ENCODE measurements at regions not wholly inside any gene's neighbourhood (a gene's known extent, or its start where the extent isn't known, plus 50 kb on each side); places are given as distances from the start of the nearest gene placed in this dataset.

- Histone ChIP-seq H3K79me2 (replicated peaks; ENCODE audit: insufficient read depth, low read length) (no peaks in the 10 kb centered on the region), H3K9ac (ENCODE audit: low read length) (no peak overlapping the region), H3K9me3 (ENCODE audit: low read length) (peaks cover 2% of the 10 kb centered on the region), H2AFZ (ENCODE audit: low read depth, low read length) (no peak overlapping the region), H3K4me3 (ENCODE audit: low read length) (no peak overlapping the region), H3K36me3 (ENCODE audit: insufficient read depth, low read length) (no peaks in the 10 kb centered on the region), H3K4me2 (ENCODE audit: low read length) (no peak overlapping the region), H3K9me2 (ENCODE audit: insufficient read depth, low read length) (no peaks in the 10 kb centered on the region), H3K27me3 (ENCODE audit: insufficient read depth, low read depth, low read length) (no peaks in the 10 kb centered on the region), H3K27ac (ENCODE audit: low read length) (no peak overlapping the region), H3F3A (ENCODE audit: insufficient read depth, low read length, poor library complexity, severe bottlenecking) (no peaks in the 10 kb centered on the region), H4K20me1 (ENCODE audit: insufficient read depth) (no peaks in the 10 kb centered on the region)
- TF ChIP-seq REST (IDR thresholded peaks at IDR 0.05; ENCODE audit: borderline replicate concordance): no peak
- no peak for TF ChIP-seq MXI1 (conservative IDR thresholded peaks at IDR 0.05; ENCODE audit: poor library complexity, severe bottlenecking)
- no peak for TF ChIP-seq EP300 (conservative IDR thresholded peaks at IDR 0.05; ENCODE audit: poor library complexity, severe bottlenecking)
- no peak for TF ChIP-seq POLR2AphosphoS5 (IDR thresholded peaks at IDR 0.05)
- TF ChIP-seq TAF1 (IDR thresholded peaks at IDR 0.05; ENCODE audit: low read depth): no peak
Observed at GRCh38 chr3:166759736-166760513, 620.2 kb downstream of the ZBBX start.

- Histone ChIP-seq H3K9ac (ENCODE audit: low read length) (no peak overlapping the region), H3K27me3 (ENCODE audit: insufficient read depth, low read depth, low read length) (no peaks in the 10 kb centered on the region), H3F3A (ENCODE audit: insufficient read depth, low read length, poor library complexity, severe bottlenecking) (no peaks in the 10 kb centered on the region), H3K4me3 (ENCODE audit: low read length) (no peak overlapping the region), H3K4me2 (ENCODE audit: low read length) (no peak overlapping the region), H3K79me2 (replicated peaks; ENCODE audit: insufficient read depth, low read length) (no peaks in the 10 kb centered on the region), H3K36me3 (ENCODE audit: insufficient read depth, low read length) (no peaks in the 10 kb centered on the region), H3K9me3 (ENCODE audit: low read length) (no peaks in the 10 kb centered on the region), H3K9me2 (ENCODE audit: insufficient read depth, low read length) (no peaks in the 10 kb centered on the region), H2AFZ (ENCODE audit: low read depth, low read length) (no peak overlapping the region), H3K27ac (ENCODE audit: low read length) (no peak overlapping the region), H4K20me1 (ENCODE audit: insufficient read depth) (no peaks in the 10 kb centered on the region)
- TF ChIP-seq SMC3 (conservative IDR thresholded peaks at IDR 0.05; ENCODE audit: poor library complexity): no peak
- no peak for TF ChIP-seq TAF1 (IDR thresholded peaks at IDR 0.05; ENCODE audit: low read depth)
- TF ChIP-seq CTCF (IDR thresholded peaks at IDR 0.05; ENCODE audit: poor library complexity, severe bottlenecking): no peak
Observed at GRCh38 chr3:166752214-166752613, 627.9 kb downstream of the ZBBX start.

- Histone ChIP-seq H3K9ac (ENCODE audit: low read length) (no peak overlapping the region), H3K4me3 (ENCODE audit: low read length) (no peak overlapping the region), H3K36me3 (ENCODE audit: insufficient read depth, low read length) (no peaks in the 10 kb centered on the region), H4K20me1 (ENCODE audit: insufficient read depth) (no peaks in the 10 kb centered on the region), H3F3A (ENCODE audit: insufficient read depth, low read length, poor library complexity, severe bottlenecking) (no peaks in the 10 kb centered on the region), H3K27ac (ENCODE audit: low read length) (no peak overlapping the region), H2AFZ (ENCODE audit: low read depth, low read length) (no peak overlapping the region), H3K79me2 (replicated peaks; ENCODE audit: insufficient read depth, low read length) (no peaks in the 10 kb centered on the region), H3K9me3 (ENCODE audit: low read length) (no peaks in the 10 kb centered on the region), H3K9me2 (ENCODE audit: insufficient read depth, low read length) (no peaks in the 10 kb centered on the region), H3K4me2 (ENCODE audit: low read length) (no peak overlapping the region), H3K27me3 (ENCODE audit: insufficient read depth, low read depth, low read length) (no peaks in the 10 kb centered on the region)
- no peak for TF ChIP-seq TAF1 (IDR thresholded peaks at IDR 0.05; ENCODE audit: low read depth)
- TF ChIP-seq REST (IDR thresholded peaks at IDR 0.05; ENCODE audit: borderline replicate concordance): no peak
- TF ChIP-seq SMC3 (conservative IDR thresholded peaks at IDR 0.05; ENCODE audit: poor library complexity): no peak
- no peak for TF ChIP-seq CTCF (IDR thresholded peaks at IDR 0.05; ENCODE audit: poor library complexity, severe bottlenecking)
- TF ChIP-seq EZH2 (IDR thresholded peaks at IDR 0.05; ENCODE audit: borderline replicate concordance, insufficient read depth, low read length, poor library complexity, severe bottlenecking): no peak
- TF ChIP-seq RAD21 (conservative IDR thresholded peaks at IDR 0.05): no peak
- TF ChIP-seq MXI1 (conservative IDR thresholded peaks at IDR 0.05; ENCODE audit: poor library complexity, severe bottlenecking): no peak
Observed at GRCh38 chr3:166743481-166744134, 636.5 kb downstream of the ZBBX start.

Data from neural cell (in vitro differentiated cells).